ENCODE measurements at regions not wholly inside any gene's neighbourhood (a gene's known extent, or its start where the extent isn't known, plus 50 kb on each side); places are given as distances from the start of the nearest gene placed in this dataset.

- H3K36me3 ChIP-seq (ENCODE audit: control insufficient read depth, insufficient read depth, low read length): no peaks in the 10 kb centered on the region
- no peak overlapping the region for H3K4me3 ChIP-seq (ENCODE audit: low read depth, low read length)
- POLR2A ChIA-PET: no interaction called here
- no peaks in the 10 kb centered on the region for H3K27me3 ChIP-seq (ENCODE audit: control insufficient read depth, insufficient read depth, low read length)
- no peak for TF ChIP-seq CTCF (IDR thresholded peaks at IDR 0.05; ENCODE audit: insufficient read depth, low read depth, low read length)
- DNase-seq (ENCODE audit: low read depth): no peak
- CTCF ChIA-PET: no interaction called here
These were observed 82.0 kb upstream of the FAM241A start for GRCh38 chr4:112063260-112063659.

GRCh38 chr4:112069110-112069509 lies 76.1 kb upstream of the FAM241A start:
- CTCF ChIA-PET: interaction anchor here (0.6 to 0.8 kb wide), 2 partner anchors 8 to 34 kb away, joined by 3 read pairs; no protein-coding TSS in a partner anchor
- POLR2A ChIA-PET: no interaction called here
- DNase-seq (ENCODE audit: low read depth): no peak

GRCh38 chr4:112073181-112073580 lies 72.1 kb upstream of the FAM241A start:
- no peaks in the 10 kb centered on the region for H3K36me3 ChIP-seq (ENCODE audit: control insufficient read depth, insufficient read depth, low read length)
- no peak overlapping the region for H3K4me3 ChIP-seq (ENCODE audit: low read depth, low read length)
- POLR2A ChIA-PET: no interaction called here
- DNase-seq (ENCODE audit: low read depth): no peak
- no peak for TF ChIP-seq CTCF (IDR thresholded peaks at IDR 0.05; ENCODE audit: insufficient read depth, low read depth, low read length)
- H3K27me3 ChIP-seq (ENCODE audit: control insufficient read depth, insufficient read depth, low read length): no peaks in the 10 kb centered on the region
- CTCF ChIA-PET: interaction anchor here (0.7 kb wide), 1 partner anchor 225 kb away, joined by 3 read pairs; no protein-coding TSS in a partner anchor

More at GRCh38 chr4:112069110-112069509, 76.1 kb upstream of the FAM241A start:
- no peaks in the 10 kb centered on the region for H3K27me3 ChIP-seq (ENCODE audit: control insufficient read depth, insufficient read depth, low read length)
- TF ChIP-seq CTCF (IDR thresholded peaks at IDR 0.05; ENCODE audit: insufficient read depth, low read depth, low read length): no peak
- no peaks in the 10 kb centered on the region for H3K36me3 ChIP-seq (ENCODE audit: control insufficient read depth, insufficient read depth, low read length)
- no peak overlapping the region for H3K4me3 ChIP-seq (ENCODE audit: low read depth, low read length)

- H3K27me3 ChIP-seq (ENCODE audit: control insufficient read depth, insufficient read depth, low read length): no peaks in the 10 kb centered on the region
- POLR2A ChIA-PET: no interaction called here
- no peak for DNase-seq (ENCODE audit: low read depth)
- CTCF ChIA-PET: interaction anchor here (0.7 to 1.2 kb wide), 5 partner anchors 9 to 377 kb away, joined by 3 to 5 read pairs (median 4); no protein-coding TSS in a partner anchor
- H3K36me3 ChIP-seq (ENCODE audit: control insufficient read depth, insufficient read depth, low read length): no peaks in the 10 kb centered on the region
- H3K4me3 ChIP-seq (ENCODE audit: low read depth, low read length): no peak overlapping the region
- TF ChIP-seq CTCF (IDR thresholded peaks at IDR 0.05; ENCODE audit: insufficient read depth, low read depth, low read length): peak; percentile 75
These were observed 70.0 kb upstream of the FAM241A start for GRCh38 chr4:112075129-112075753.

- no peak for TF ChIP-seq CTCF (IDR thresholded peaks at IDR 0.05; ENCODE audit: insufficient read depth, low read depth, low read length)
- H3K27me3 ChIP-seq (ENCODE audit: control insufficient read depth, insufficient read depth, low read length): no peaks in the 10 kb centered on the region
- no peak overlapping the region for H3K4me3 ChIP-seq (ENCODE audit: low read depth, low read length)
- DNase-seq (ENCODE audit: low read depth): no peak
- H3K36me3 ChIP-seq (ENCODE audit: control insufficient read depth, insufficient read depth, low read length): no peaks in the 10 kb centered on the region
- POLR2A ChIA-PET: no interaction called here
- CTCF ChIA-PET: interaction anchor here (0.6 to 1.2 kb wide), 6 partner anchors 8 to 812 kb away, joined by 3 to 5 read pairs (median 4); no protein-coding TSS in a partner anchor
These were observed 69.3 kb upstream of the FAM241A start for GRCh38 chr4:112075906-112076305.
